Activated CD4-positive, alpha-beta T cell treated with anti-CD3 and anti-CD28 coated beads, Interleukin-2, amount 10 ng/mL, durations not matched to agents 7 days and 5 days (primary cell): ENCODE measurements at regions not wholly inside any gene's neighbourhood (a gene's known extent, or its start where the extent isn't known, plus 50 kb on each side); places are given as distances from the start of the nearest gene placed in this dataset.
"Not testable (repeated sequence)": the region's sequence is repeated elsewhere in the genome, so short reads cannot be mapped to it uniquely, and the experiment has no call there.

Experiments used
- CTCF ChIA-PET: fragments of 350-600 bp; sonication (Branson Sonifier 250); formaldehyde crosslinking; loops from one replicate; lab custom pipeline; 2021; ENCODE audit warnings: antibody characterized with exemption; lab: Charles Lee
- POLR2A ChIA-PET: fragments of 350-600 bp; sonication (Branson Sonifier 250); formaldehyde crosslinking; loops from one replicate; lab custom pipeline; 2021; ENCODE audit warnings: antibody characterized with exemption; lab: Charles Lee
- DNase-seq: peaks from one replicate; pipeline ENCODE4 v3.0.0-alpha.2; 2020
- H3K27ac Mint-ChIP-seq: one replicate; pipeline ENCODE4 v1.8.0; 2021; ENCODE audit warnings: mild to moderate bottlenecking, moderate library complexity, mixed read lengths
- H3K27me3 Mint-ChIP-seq: one replicate; pipeline ENCODE4 v1.8.0; 2021; ENCODE audit warnings: mixed read lengths
- H3K36me3 Mint-ChIP-seq: one replicate; pipeline ENCODE4 v1.8.0; 2021; ENCODE audit warnings: low read depth, mixed read lengths
- H3K4me1 Mint-ChIP-seq: one replicate; pipeline ENCODE4 v1.8.0; 2021; ENCODE audit warnings: mixed read lengths
- H3K4me3 Mint-ChIP-seq: one replicate; pipeline ENCODE4 v1.8.0; 2021; ENCODE audit warnings: mild to moderate bottlenecking, moderate library complexity, mixed read lengths
- H3K9me3 Mint-ChIP-seq: one replicate; pipeline ENCODE4 v1.8.0; 2021; ENCODE audit warnings: mixed read lengths

GRCh38 chr15:25596644-25597562 lies 158.1 kb upstream of the UBE3A start:
- ChIA-PET CTCF (no interaction called here), POLR2A (no interaction called here)
- no peak for DNase-seq
- Mint-ChIP-seq H3K27me3 (peaks cover 3% of the 10 kb centered on the region), H3K4me1 (no peaks in the 10 kb centered on the region), H3K36me3 (no peaks in the 10 kb centered on the region), H3K9me3 (no peaks in the 10 kb centered on the region), H3K4me3 (no peak overlapping the region), H3K27ac (no peak overlapping the region)

DNA sequence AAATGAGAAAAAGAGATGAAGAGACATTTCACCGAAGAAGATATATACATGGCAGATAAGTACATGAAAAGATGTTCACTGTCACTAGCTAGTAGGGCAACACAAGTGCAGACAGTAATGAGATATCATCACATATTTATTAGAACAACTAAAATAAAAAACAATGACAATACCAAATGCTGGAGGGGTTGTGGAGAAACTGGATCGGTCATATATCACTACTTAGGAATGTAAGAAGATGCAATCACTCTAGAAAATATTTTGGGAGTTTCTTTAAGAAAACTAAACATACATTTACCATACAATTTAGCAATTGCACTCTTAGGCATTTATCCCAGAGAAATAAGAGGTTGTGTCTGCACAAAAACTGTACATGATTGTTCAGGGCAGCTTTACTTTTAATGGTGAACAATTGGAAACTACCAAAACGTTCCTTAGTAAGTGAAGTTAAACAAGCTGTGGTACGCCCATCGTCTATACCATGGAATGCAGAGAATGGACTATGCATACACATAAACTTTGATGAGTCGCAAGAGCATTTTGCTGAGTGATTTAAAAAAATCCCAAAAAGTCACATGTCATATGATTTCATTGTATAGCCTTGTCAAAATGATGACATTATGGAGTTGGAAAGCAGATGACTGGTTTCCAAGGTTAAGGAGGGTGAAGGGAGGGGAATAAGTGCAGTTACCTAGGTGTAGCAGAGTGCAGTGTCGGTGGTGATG lies 149.0 kb upstream of the UBE3A start:
- Mint-ChIP-seq H3K36me3 (no peaks in the 10 kb centered on the region), H3K27ac (no peak overlapping the region), H3K4me3 (no peak overlapping the region), H3K9me3 (peaks cover 4% of the 10 kb centered on the region), H3K27me3 (no peaks in the 10 kb centered on the region), H3K4me1 (no peaks in the 10 kb centered on the region)
- ChIA-PET CTCF (no interaction called here), POLR2A (no interaction called here)
- DNase-seq, result no peak

GRCh38 chr15:25582886-25583285 lies 144.1 kb upstream of the UBE3A start:
- Mint-ChIP-seq H3K36me3 (no peaks in the 10 kb centered on the region), H3K4me1 (no peaks in the 10 kb centered on the region), H3K4me3 (no peak overlapping the region), H3K27ac (no peak overlapping the region), H3K27me3 (no peaks in the 10 kb centered on the region), H3K9me3 (peaks cover 5% of the 10 kb centered on the region)
- ChIA-PET POLR2A (no interaction called here), CTCF (no interaction called here)
- DNase-seq, result no peak

DNA sequence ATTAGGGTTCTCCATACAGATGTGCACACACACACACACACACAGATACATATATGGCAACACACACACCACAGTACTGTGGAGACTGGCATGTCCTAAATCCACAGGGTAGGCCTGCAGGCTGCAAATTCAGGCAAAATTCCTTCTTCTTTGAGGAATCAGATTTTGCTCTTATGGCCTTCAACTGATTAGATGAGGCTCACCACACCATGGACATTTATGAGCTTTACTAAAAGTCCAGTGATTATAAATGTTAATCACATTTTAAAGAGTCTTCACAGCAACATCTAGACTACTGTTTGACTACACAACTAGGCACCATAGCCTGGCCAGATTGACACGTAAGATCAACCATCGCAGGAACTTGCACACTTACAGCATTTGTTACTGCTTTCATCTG lies 140.3 kb upstream of the UBE3A start:
- CTCF ChIA-PET, result no interaction called here
- DNase-seq, result no peak
- Mint-ChIP-seq H3K36me3 (no peaks in the 10 kb centered on the region), H3K27me3 (no peaks in the 10 kb centered on the region), H3K4me3 (no peak overlapping the region), H3K4me1 (no peaks in the 10 kb centered on the region), H3K9me3 (peaks cover 3% of the 10 kb centered on the region), H3K27ac (no peak overlapping the region)
- POLR2A ChIA-PET, result no interaction called here

GRCh38 chr15:25572191-25572590 lies 133.4 kb upstream of the UBE3A start:
- H3K27me3 Mint-ChIP-seq, result no peaks in the 10 kb centered on the region
- H3K4me3 Mint-ChIP-seq, result no peak overlapping the region
- POLR2A ChIA-PET, result no interaction called here
- H3K4me1 Mint-ChIP-seq, result no peaks in the 10 kb centered on the region
- CTCF ChIA-PET, result no interaction called here
- no peaks in the 10 kb centered on the region for H3K36me3 Mint-ChIP-seq
- H3K27ac Mint-ChIP-seq, result no peak overlapping the region
- DNase-seq, result no peak
- H3K9me3 Mint-ChIP-seq, result no peaks in the 10 kb centered on the region

GRCh38 chr15:25568751-25569150 lies 129.9 kb upstream of the UBE3A start:
- H3K27ac Mint-ChIP-seq, result no peak overlapping the region

DNA sequence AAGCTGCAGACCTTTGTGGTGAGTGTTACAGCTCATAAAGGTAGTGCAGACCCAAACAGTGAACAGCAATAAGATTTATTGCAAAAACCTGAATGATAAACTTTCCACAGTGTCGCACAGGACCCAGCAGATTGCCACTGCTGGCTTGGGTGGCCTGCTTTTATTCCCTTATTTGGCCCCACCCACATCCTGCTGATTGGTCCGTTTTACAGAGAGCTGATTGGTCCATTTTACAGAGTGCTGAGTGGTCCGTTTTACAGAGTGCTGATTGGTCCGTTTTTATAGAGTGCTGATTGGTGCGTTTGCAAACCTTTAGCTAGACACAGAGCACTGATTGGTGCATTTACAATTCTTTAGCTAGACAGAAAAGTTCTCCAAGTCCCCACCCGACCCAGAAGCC lies 127.7 kb upstream of the UBE3A start:
- H3K9me3 Mint-ChIP-seq, H3K36me3 Mint-ChIP-seq, POLR2A ChIA-PET, H3K27me3 Mint-ChIP-seq, CTCF ChIA-PET, H3K27ac Mint-ChIP-seq, H3K4me3 Mint-ChIP-seq, H3K4me1 Mint-ChIP-seq, DNase-seq: not testable (repeated sequence)

More at GRCh38 chr15:25568751-25569150, 129.9 kb upstream of the UBE3A start:
- Mint-ChIP-seq H3K4me1 (no peaks in the 10 kb centered on the region), H3K36me3 (no peaks in the 10 kb centered on the region), H3K27me3 (no peaks in the 10 kb centered on the region), H3K9me3 (no peaks in the 10 kb centered on the region), H3K4me3 (no peak overlapping the region)
- DNase-seq, result no peak
- ChIA-PET POLR2A (no interaction called here), CTCF (no interaction called here)

- POLR2A ChIA-PET, result no interaction called here
- CTCF ChIA-PET, result interaction anchor here (0.6 kb wide), 1 partner anchor 57 kb away, joined by 3 read pairs; no protein-coding TSS in a partner anchor
- no peak overlapping the region for H3K4me3 Mint-ChIP-seq
- H3K27ac Mint-ChIP-seq, result no peak overlapping the region
- no peaks in the 10 kb centered on the region for H3K27me3 Mint-ChIP-seq
- no peaks in the 10 kb centered on the region for H3K36me3 Mint-ChIP-seq
- no peak for DNase-seq
- no peaks in the 10 kb centered on the region for H3K4me1 Mint-ChIP-seq
- H3K9me3 Mint-ChIP-seq, result no peaks in the 10 kb centered on the region
These were observed 126.8 kb upstream of the UBE3A start for GRCh38 chr15:25565470-25566264.

GRCh38 chr15:25563596-25563995 lies 124.8 kb upstream of the UBE3A start:
- Mint-ChIP-seq H3K27me3 (no peaks in the 10 kb centered on the region), H3K4me1 (no peaks in the 10 kb centered on the region), H3K4me3 (no peak overlapping the region), H3K36me3 (no peaks in the 10 kb centered on the region), H3K9me3 (no peaks in the 10 kb centered on the region), H3K27ac (no peak overlapping the region)
- ChIA-PET CTCF (no interaction called here), POLR2A (no interaction called here)
- no peak for DNase-seq

DNA sequence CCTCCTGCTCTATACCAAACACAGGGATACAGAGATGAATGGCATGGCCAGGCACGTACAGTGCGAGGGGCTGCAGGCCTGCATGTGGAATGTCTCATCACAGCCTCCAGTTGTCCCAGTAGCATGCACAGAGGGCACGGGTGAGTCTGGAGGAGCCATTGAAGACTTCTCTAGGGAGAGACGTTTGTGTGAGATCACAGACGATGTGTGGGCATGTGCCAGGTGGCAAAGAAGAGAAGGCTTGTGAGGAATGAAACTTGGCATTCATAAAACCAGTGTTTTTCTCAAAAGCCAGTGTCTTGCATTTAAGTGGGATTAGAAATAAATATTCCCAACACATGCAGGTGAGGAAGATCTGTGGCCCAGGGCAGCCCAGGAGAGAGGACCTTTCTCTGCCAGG lies 119.1 kb upstream of the UBE3A start:
- Mint-ChIP-seq H3K27me3 (no peaks in the 10 kb centered on the region), H3K4me1 (no peaks in the 10 kb centered on the region), H3K27ac (no peak overlapping the region), H3K4me3 (no peak overlapping the region), H3K9me3 (no peaks in the 10 kb centered on the region), H3K36me3 (no peaks in the 10 kb centered on the region)
- CTCF ChIA-PET, result no interaction called here
- no peak for DNase-seq
- POLR2A ChIA-PET, result no interaction called here

DNA sequence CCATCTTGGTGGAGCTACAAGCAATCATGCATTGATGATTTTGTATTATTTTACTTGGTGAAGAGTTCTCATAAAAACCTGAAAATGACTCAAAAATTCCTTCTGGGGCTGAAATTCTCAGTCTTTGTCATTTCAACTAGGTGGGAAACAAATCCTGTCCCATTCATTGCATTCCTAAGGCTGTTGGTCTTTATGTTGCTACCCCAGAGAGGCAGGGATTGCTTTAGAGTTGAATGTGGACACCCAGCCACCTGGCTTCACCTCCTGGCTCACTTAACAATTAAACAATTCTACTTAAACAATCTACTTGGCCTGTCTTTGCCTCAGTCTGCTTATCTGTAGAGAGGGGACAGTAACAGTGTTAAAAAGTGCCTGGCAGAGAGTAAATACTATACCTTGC lies 117.3 kb upstream of the UBE3A start:
- ChIA-PET CTCF (no interaction called here), POLR2A (no interaction called here)
- Mint-ChIP-seq H3K27ac (no peak overlapping the region), H3K36me3 (no peaks in the 10 kb centered on the region), H3K4me1 (no peaks in the 10 kb centered on the region), H3K4me3 (no peak overlapping the region), H3K27me3 (no peaks in the 10 kb centered on the region), H3K9me3 (no peaks in the 10 kb centered on the region)
- DNase-seq, result no peak

- Mint-ChIP-seq H3K4me3 (no peak overlapping the region), H3K27me3 (no peaks in the 10 kb centered on the region), H3K9me3 (no peaks in the 10 kb centered on the region), H3K27ac (no peak overlapping the region), H3K4me1 (no peaks in the 10 kb centered on the region), H3K36me3 (no peaks in the 10 kb centered on the region)
- ChIA-PET POLR2A (no interaction called here), CTCF (no interaction called here)
- no peak for DNase-seq
These were observed 115.8 kb upstream of the UBE3A start for GRCh38 chr15:25554640-25555039.

DNA sequence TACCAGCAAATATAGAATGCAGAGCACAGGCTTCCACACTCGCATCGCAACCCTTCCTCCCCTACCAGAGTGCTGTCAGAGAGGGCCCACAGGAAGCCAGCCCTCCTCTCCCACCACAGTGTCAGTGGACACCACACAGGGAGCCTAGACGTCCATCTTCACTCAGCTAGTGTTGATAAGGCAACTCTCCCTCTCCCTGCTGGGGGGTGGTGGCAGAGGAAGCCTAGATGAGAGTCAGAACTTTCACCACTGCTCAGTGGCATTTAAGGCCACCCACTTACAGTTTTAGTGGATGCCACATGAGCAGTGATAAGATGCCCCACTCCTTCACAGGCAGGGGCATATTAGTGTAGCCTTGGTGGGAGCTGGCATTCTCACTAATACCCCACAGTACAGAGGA lies 109.8 kb upstream of the UBE3A start:
- Mint-ChIP-seq H3K4me1 (no peaks in the 10 kb centered on the region), H3K4me3 (no peak overlapping the region), H3K27me3 (no peaks in the 10 kb centered on the region), H3K9me3 (no peaks in the 10 kb centered on the region), H3K36me3 (no peaks in the 10 kb centered on the region), H3K27ac (no peak overlapping the region)
- no peak for DNase-seq
- ChIA-PET CTCF (no interaction called here), POLR2A (no interaction called here)
